AG09319 (cell line): ENCODE measurements at regions not wholly inside any gene's neighbourhood (a gene's known extent, or its start where the extent isn't known, plus 50 kb on each side); places are given as distances from the start of the nearest gene placed in this dataset.

Experiments
- DNase-seq: peaks from one replicate; pipeline ENCODE4 v3.0.0-alpha.2; 2010; ENCODE audit warnings: low read depth; ENCODE audit errors: extremely low read depth
- CTCF ChIP-seq: IDR thresholded peaks from 2 replicates; pipeline ENCODE4 v1.5.1; 2011; ENCODE audit warnings: low read depth, mild to moderate bottlenecking, inconsistent platforms, low read length, moderate library complexity

DNA sequence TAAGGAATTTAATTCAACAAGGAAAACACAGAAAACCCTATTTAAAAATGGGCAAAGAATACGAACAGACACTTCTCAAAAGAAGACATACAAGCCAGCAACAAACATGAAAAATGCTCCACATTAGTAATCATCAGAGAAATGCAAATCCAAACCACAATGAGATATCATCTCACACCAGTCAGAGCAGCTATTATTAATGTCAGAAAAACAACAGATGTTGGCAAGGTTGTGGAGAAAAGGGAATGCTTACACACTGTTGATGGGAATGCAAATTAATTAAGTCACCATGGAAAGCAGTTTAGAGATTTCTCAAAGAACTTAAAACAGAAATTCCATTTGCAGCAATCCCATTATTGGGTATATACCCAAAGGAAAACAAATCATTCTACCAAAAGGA lies 55.2 kb downstream of the GCC1 start:
- TF ChIP-seq CTCF, result no peak
- DNase-seq, result no peak

DNA sequence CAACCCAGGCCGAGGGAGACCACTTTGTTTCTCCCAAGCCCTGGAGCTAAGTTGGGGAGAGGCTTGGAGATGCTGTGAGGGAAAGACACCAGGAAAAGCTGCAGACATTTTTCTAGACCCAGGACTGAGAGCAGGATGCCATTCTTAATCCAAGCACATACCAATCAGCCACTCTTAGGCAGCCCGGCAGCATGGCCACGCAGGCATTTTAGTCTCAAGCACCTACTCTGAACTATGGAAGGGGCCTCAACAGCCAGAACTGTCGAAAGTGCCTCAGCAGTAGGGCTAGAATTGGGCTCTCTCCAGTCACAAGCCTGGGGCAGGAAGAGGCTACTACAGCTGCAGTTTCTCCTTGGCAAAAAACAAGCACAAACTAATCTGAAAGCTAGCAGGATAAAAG lies 57.8 kb downstream of the GCC1 start:
- TF ChIP-seq CTCF, result no peak
- no peak for DNase-seq

DNA sequence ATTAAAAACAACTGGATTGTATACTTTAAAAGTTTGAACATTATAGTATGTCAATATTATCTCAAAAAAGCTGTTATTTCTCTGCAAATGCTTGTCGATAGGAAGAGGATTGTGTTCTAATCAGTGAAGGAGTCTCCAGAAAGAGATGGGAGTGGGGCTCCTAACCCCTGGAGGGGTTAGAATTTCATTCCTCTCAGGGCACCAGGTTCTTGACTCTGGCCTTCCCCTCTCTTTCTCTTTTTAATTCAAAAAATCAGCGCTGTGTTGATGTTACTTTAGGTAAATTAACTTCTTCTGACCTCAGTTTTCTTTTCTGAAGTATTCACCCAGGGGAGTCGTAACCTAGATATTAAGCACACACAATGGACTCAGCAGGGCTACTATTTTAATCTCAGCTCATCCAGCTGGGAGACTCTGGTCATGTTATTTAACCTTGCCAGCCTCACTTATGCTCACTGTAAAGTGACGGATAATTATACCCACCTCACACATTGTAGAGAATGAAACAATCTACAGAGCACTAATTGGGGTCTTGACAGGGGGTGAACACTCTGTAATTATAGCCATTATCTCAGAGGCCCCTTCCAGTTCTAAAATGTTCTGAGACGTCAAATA lies 59.4 kb downstream of the GCC1 start:
- TF ChIP-seq CTCF, result no peak
- no peak for DNase-seq

- no peak for TF ChIP-seq CTCF
- DNase-seq, result no peak
Observed at GRCh38 chr7:127516320-127516719, 69.1 kb downstream of the GCC1 start.

DNA sequence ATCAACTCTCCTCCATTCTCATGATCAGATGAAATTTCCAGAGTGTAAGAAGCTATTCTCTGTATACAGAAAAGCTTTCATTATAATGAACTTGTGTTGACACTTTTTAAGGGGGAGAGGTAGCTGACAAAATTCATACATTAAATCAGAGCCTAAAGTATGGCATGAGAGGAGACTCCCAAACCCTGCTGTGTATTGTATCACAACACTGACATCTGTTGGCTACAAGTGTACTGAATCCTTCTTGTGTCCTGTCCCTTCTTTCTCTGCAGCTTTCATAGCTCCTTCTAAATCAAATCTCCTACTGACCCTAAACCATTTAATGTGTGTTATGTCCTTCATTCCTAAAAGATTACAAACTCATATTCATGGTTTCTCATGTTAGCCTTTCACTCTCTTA lies 70.9 kb downstream of the GCC1 start:
- TF ChIP-seq CTCF, result peak; percentile 35
- no peak for DNase-seq

DNA sequence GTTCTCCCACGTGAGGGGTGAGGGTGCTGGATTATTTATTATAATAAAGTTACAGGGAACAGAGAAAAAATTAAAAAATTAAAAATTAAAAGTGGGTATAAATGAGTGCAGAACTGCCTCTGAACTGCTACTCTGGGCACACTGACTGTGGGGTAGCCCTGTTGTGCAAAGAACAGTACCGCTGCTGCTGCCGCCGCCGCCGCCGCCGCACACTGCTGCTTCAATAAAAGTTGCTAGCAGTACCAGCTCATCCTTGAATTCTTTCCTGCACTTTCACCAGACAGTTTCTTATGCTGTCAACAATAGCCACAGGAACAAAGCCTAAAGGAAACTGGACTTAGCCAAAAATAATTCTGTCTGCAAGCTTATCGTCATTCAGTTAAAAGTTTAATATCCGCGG lies 72.1 kb downstream of the GCC1 start:
- no peak for TF ChIP-seq CTCF
- DNase-seq, result no peak

GRCh38 chr7:127512663-127513062 lies 72.7 kb downstream of the GCC1 start:
- no peak for DNase-seq
- no peak for TF ChIP-seq CTCF
